GM12878 (cell line): ENCODE measurements at regions not wholly inside any gene's neighbourhood (a gene's known extent, or its start where the extent isn't known, plus 50 kb on each side); places are given as distances from the start of the nearest gene placed in this dataset.

ENCODE experiments used
- ATAC-seq: fragments of 200-7000 bp; cut with Tn5 transposase; 3 replicates; pipeline ENCODE4 v1.9.1; 2020; ENCODE audit warnings: mild to moderate bottlenecking, moderate library complexity
- BruUV-seq: library from RNA; stranded (reverse); fragments of 400-500 nt; replicated peaks from 2 replicates; lab custom pipeline; 2021; lab: Mats Ljungman, UMichigan
- CTCF ChIA-PET: fragments of 300-600 bp; sonication (Branson Sonifier 250); formaldehyde crosslinking; extraction: SDS; loops from one replicate; lab custom pipeline; 2021; ENCODE audit warnings: inconsistent platforms; lab: Yijun Ruan, JAX
- POLR2A ChIA-PET: fragments of 350-600 bp; formaldehyde crosslinking; extraction: SDS; loops from one replicate; lab custom pipeline; 2021; ENCODE audit warnings: inconsistent platforms; lab: Charles Lee
- RAD21 ChIA-PET: fragments of 300-600 bp; sonication (Branson Sonifier 250); formaldehyde crosslinking; loops from one replicate; lab custom pipeline; 2023; ENCODE audit warnings: antibody characterized with exemption; ENCODE audit not compliant: unreplicated experiment; lab: Charles Lee
- SMC1A ChIA-PET: fragments of 300-600 bp; sonication (Branson Sonifier 250); formaldehyde crosslinking; loops from one replicate; lab custom pipeline; 2023; ENCODE audit not compliant: unreplicated experiment, uncharacterized antibody; lab: Charles Lee
- DNase-seq: peaks from one replicate; pipeline ENCODE4 v3.0.0-alpha.2; 2011; ENCODE audit warnings: low read depth, low spot score
- FAIRE-seq: peaks from 3 replicates; lab custom pipeline; 2011; peaks lifted over from hg19 to GRCh38; lab: Jason Lieb, UNC
- H2AFZ ChIP-seq: 2 replicates; pipeline ENCODE4 v1.6.0; 2011; ENCODE audit warnings: low read depth, low read length, control low read depth; ENCODE audit not compliant: control insufficient read depth
- H3K27ac ChIP-seq: 2 replicates; pipeline ENCODE4 v1.5.1; 2011; ENCODE audit warnings: control low read depth; ENCODE audit not compliant: control insufficient read depth, insufficient read depth
- H3K27me3 ChIP-seq, 2 experiments: replicated peaks in 1 of 2; 2 replicates each; pipeline versions ENCODE4 v1.6.0 to v1.6.1; 2011; ENCODE audit warnings: low read length in 1 of 2; ENCODE audit not compliant: control insufficient read depth in 2 of 2, insufficient read depth in 2 of 2
- H3K36me3 ChIP-seq, 2 experiments: 2 replicates each; pipeline ENCODE4 v1.5.1; 2011; ENCODE audit warnings: low read length in 1 of 2; ENCODE audit not compliant: control insufficient read depth in 2 of 2, insufficient read depth in 2 of 2
- H3K4me1 ChIP-seq: 2 replicates; pipeline ENCODE4 v1.6.1; 2011; ENCODE audit warnings: mild to moderate bottlenecking, low read length, moderate library complexity, mixed read lengths; ENCODE audit not compliant: control insufficient read depth, insufficient read depth
- H3K4me2 ChIP-seq: 2 replicates; pipeline ENCODE4 v1.6.0; 2011; ENCODE audit warnings: control low read depth; ENCODE audit not compliant: control insufficient read depth, insufficient read depth
- H3K4me3 ChIP-seq: fragments of 200-600 bp; sonication (generic); 2 replicates; pipeline ENCODE4 v1.5.1; 2016
- H3K79me2 ChIP-seq: 2 replicates; pipeline ENCODE4 v1.6.0; 2011; ENCODE audit warnings: low read length; ENCODE audit not compliant: control insufficient read depth, insufficient read depth
- H3K9ac ChIP-seq: 2 replicates; pipeline ENCODE4 v1.8.0; 2011; ENCODE audit warnings: low read length, control low read depth, mixed read lengths; ENCODE audit not compliant: control insufficient read depth, insufficient read depth
- H3K9me3 ChIP-seq: replicated peaks from 3 replicates; pipeline ENCODE4 v1.5.1; 2011; ENCODE audit warnings: mild to moderate bottlenecking, low read length; ENCODE audit not compliant: control insufficient read depth, insufficient read depth
- H4K20me1 ChIP-seq: 2 replicates; pipeline ENCODE4 v1.6.0; 2011; ENCODE audit not compliant: control insufficient read depth, insufficient read depth
- BCL3 ChIP-seq: IDR thresholded peaks from 2 replicates; pipeline ENCODE4 v1.6.1; 2011; ENCODE audit warnings: borderline replicate concordance, low read depth, mild to moderate bottlenecking, moderate library complexity, low read length; ENCODE audit not compliant: insufficient read depth, poor library complexity, severe bottlenecking
- E2F4 ChIP-seq: IDR thresholded peaks from 2 replicates; pipeline ENCODE4 v1.6.1; 2012; ENCODE audit warnings: low read depth, low read length, improper control_type of control experiment
- FOS ChIP-seq: IDR thresholded peaks from 3 replicates; pipeline ENCODE4 v1.6.1; 2011; ENCODE audit warnings: borderline replicate concordance; ENCODE audit not compliant: insufficient read length; ENCODE audit errors: extremely low read depth
- JUND ChIP-seq: IDR thresholded peaks from 2 replicates; pipeline ENCODE4 v1.6.1; 2012; ENCODE audit warnings: low read depth, mild to moderate bottlenecking, low read length, improper control_type of control experiment, moderate library complexity
- NBN ChIP-seq: fragments of 450-650 bp; IDR thresholded peaks from 2 replicates; pipeline ENCODE4 v1.6.1; 2016
- NR2C2 ChIP-seq: IDR thresholded peaks from 2 replicates; pipeline ENCODE4 v1.6.1; 2011; ENCODE audit warnings: borderline replicate concordance, low read depth; ENCODE audit not compliant: control insufficient read depth, insufficient read length
- SMARCA5 ChIP-seq: fragments of 450-650 bp; IDR thresholded peaks from 2 replicates; pipeline ENCODE4 v1.6.1; 2017; ENCODE audit warnings: mild to moderate bottlenecking
- TARDBP ChIP-seq: IDR thresholded peaks from 2 replicates; pipeline ENCODE4 v1.6.1; 2016; ENCODE audit warnings: borderline replicate concordance
- ZNF217 ChIP-seq: fragments of 450-650 bp; IDR thresholded peaks from 2 replicates; pipeline ENCODE4 v1.6.1; 2017; ENCODE audit warnings: antibody characterized with exemption, mild to moderate bottlenecking
- ZNF592 ChIP-seq: fragments of 450-650 bp; IDR thresholded peaks from 2 replicates; pipeline ENCODE4 v1.6.1; 2017; ENCODE audit warnings: mild to moderate bottlenecking, moderate library complexity
- WGBS: methylation state at CpG from one replicate; pipeline ENCODE4 v1.1.6; 2016; ENCODE audit warnings: low lambda C conversion rate; ENCODE audit not compliant: insufficient replicate concordance, insufficient coverage; ENCODE audit errors: missing lambda C conversion rate; 5-methylcytosine and 5-hydroxymethylcytosine counted together
- in situ Hi-C: fragments of 300-500 bp; cut with MboI; formaldehyde crosslinking; loops from 9 replicates; pipeline ENCODE4 v1.14.3; 2018; ENCODE audit warnings: mixed read lengths
- intact Hi-C: fragments of 100-400 bp; cut with micrococcal nuclease; formaldehyde crosslinking; loops from one replicate; pipeline ENCODE4 v1.14.2; 2022; ENCODE audit not compliant: unreplicated experiment

GRCh38 chr1:80989455-80989854 lies 811.3 kb upstream of the ADGRL2 start:
- no TSS peak for BruUV-seq
- H3K4me1 ChIP-seq, result no peaks in the 10 kb centered on the region
- 18% methylated on average over 2 of the region's 2 CpGs for WGBS
- TF ChIP-seq ZNF592, result no peak
- TF ChIP-seq BCL3, result no peak
- no peak for TF ChIP-seq FOS
- TF ChIP-seq ZNF217, result no peak
- TF ChIP-seq E2F4, result no peak
- TF ChIP-seq JUND, result no peak
- no peak for TF ChIP-seq NBN
- TF ChIP-seq SMARCA5, result no peak
- TF ChIP-seq NR2C2, result no peak
- TF ChIP-seq TARDBP, result no peak
- TF ChIP-seq, all 136 proteins: peak for 0
- CTCF ChIA-PET, result no interaction called here
- Histone ChIP-seq H2AFZ (no peak overlapping the region), H3K36me3 (no peaks in the 10 kb centered on the region), H3K4me3 (no peak overlapping the region), H3K79me2 (no peaks in the 10 kb centered on the region), H3K27me3 (no peaks in the 10 kb centered on the region), H3K4me2 (no peak overlapping the region), H4K20me1 (no peaks in the 10 kb centered on the region; the same call in 1 of the 2 replicates), H3K27ac (no peak overlapping the region), H3K9ac (no peak overlapping the region), H3K9me3 (no peaks in the 10 kb centered on the region)
- DNase-seq (no peak), ATAC-seq (no peak), FAIRE-seq (no peak)
- POLR2A ChIA-PET, result no interaction called here
- RAD21 ChIA-PET, result no interaction called here
- in situ Hi-C loops, result no loop called here
- SMC1A ChIA-PET, result no interaction called here
- intact Hi-C loops, result no loop called here
